Parathyroid adenoma (tissue), 2 donors: ENCODE measurements at regions not wholly inside any gene's neighbourhood (a gene's known extent, or its start where the extent isn't known, plus 50 kb on each side); places are given as distances from the start of the nearest gene placed in this dataset.
"Not testable (repeated sequence)": the region's sequence is repeated elsewhere in the genome, so short reads cannot be mapped to it uniquely, and the experiment has no call there.

Experiments
- H2AFZ ChIP-seq: fragments of 300-600 bp; sonication (generic); one replicate; pipeline ENCODE4 v1.7.0; 2017; ENCODE audit warnings: antibody characterized with exemption, mild to moderate bottlenecking
- H3K27ac ChIP-seq: fragments of 300-600 bp; sonication (generic); one replicate; pipeline ENCODE4 v1.7.0; 2017
- H3K27me3 ChIP-seq: fragments of 300-600 bp; sonication (generic); one replicate; pipeline ENCODE4 v1.7.0; 2017; ENCODE audit warnings: low read length; ENCODE audit not compliant: control insufficient read depth, insufficient read depth
- H3K36me3 ChIP-seq: fragments of 300-600 bp; sonication (generic); one replicate; pipeline ENCODE4 v1.7.0; 2017; ENCODE audit warnings: low read length; ENCODE audit not compliant: control insufficient read depth, insufficient read depth
- H3K4me1 ChIP-seq: fragments of 300-600 bp; sonication (generic); one replicate; pipeline ENCODE4 v1.7.0; 2017; ENCODE audit warnings: control low read depth
- H3K4me2 ChIP-seq: fragments of 300-600 bp; sonication (generic); one replicate; pipeline ENCODE4 v1.7.0; 2017; ENCODE audit warnings: low read length
- H3K4me3 ChIP-seq: fragments of 300-600 bp; sonication (generic); one replicate; pipeline ENCODE4 v1.7.0; 2017; ENCODE audit warnings: low read depth, low read length
- H3K79me2 ChIP-seq: fragments of 300-600 bp; sonication (generic); one replicate; pipeline ENCODE4 v1.7.0; 2017; ENCODE audit warnings: control low read depth
- H3K9ac ChIP-seq: fragments of 300-600 bp; sonication (generic); one replicate; pipeline ENCODE4 v1.7.0; 2017; ENCODE audit warnings: mild to moderate bottlenecking
- H3K9me3 ChIP-seq: fragments of 300-600 bp; sonication (generic); one replicate; pipeline ENCODE4 v1.7.0; 2017; ENCODE audit warnings: low read length; ENCODE audit not compliant: control insufficient read depth
- CTCF ChIP-seq: fragments of 300-600 bp; sonication (generic); IDR thresholded peaks from one replicate; pipeline ENCODE4 v1.7.0; 2017; ENCODE audit warnings: antibody characterized with exemption, mild to moderate bottlenecking
- donor health status: primary hyperparathyroidism.

GRCh38 chr4:56139241-56139827 lies 190.6 kb downstream of the CEP135 start:
- no peaks in the 10 kb centered on the region for H3K27me3 ChIP-seq
- H3K36me3 ChIP-seq = no peaks in the 10 kb centered on the region
- TF ChIP-seq CTCF = no peak
- no peak overlapping the region for H3K4me3 ChIP-seq
- peaks cover 23% of the 10 kb centered on the region for H3K4me1 ChIP-seq
- peak overlapping the region; percentile 42 for H2AFZ ChIP-seq
- H3K9me3 ChIP-seq = no peaks in the 10 kb centered on the region
- peak overlapping the region; percentile 9 for H3K4me2 ChIP-seq
- peak overlapping the region; percentile 91 for H3K27ac ChIP-seq
- no peaks in the 10 kb centered on the region for H3K79me2 ChIP-seq
- H3K9ac ChIP-seq = no peak overlapping the region

- H3K9ac ChIP-seq, H3K27me3 ChIP-seq, H3K4me3 ChIP-seq, H3K9me3 ChIP-seq, H3K36me3 ChIP-seq, H3K79me2 ChIP-seq, H2AFZ ChIP-seq: not testable (repeated sequence)
- peaks cover 31% of the 10 kb centered on the region for H3K4me1 ChIP-seq
- H3K27ac ChIP-seq = peak overlapping the region; percentile 89
- H3K4me2 ChIP-seq = peak overlapping the region; percentile 23
Observed at GRCh38 chr4:56134834-56135233, 186.1 kb downstream of the CEP135 start.

GRCh38 chr4:56134266-56134665 lies 185.5 kb downstream of the CEP135 start:
- Histone ChIP-seq H3K27me3 (no peaks in the 10 kb centered on the region), H3K79me2 (no peaks in the 10 kb centered on the region), H3K4me3 (no peak overlapping the region), H3K4me2 (peak overlapping the region; percentile 23), H3K36me3 (no peaks in the 10 kb centered on the region), H3K27ac (peak overlapping the region; percentile 89), H3K9me3 (no peaks in the 10 kb centered on the region), H3K4me1 (peaks cover 34% of the 10 kb centered on the region), H3K9ac (no peak overlapping the region), H2AFZ (no peak overlapping the region)
- TF ChIP-seq CTCF = no peak

GRCh38 chr4:56132835-56133234 lies 184.1 kb downstream of the CEP135 start:
- no peak overlapping the region for H3K4me2 ChIP-seq
- H3K27me3 ChIP-seq = no peaks in the 10 kb centered on the region
- H2AFZ ChIP-seq = peak overlapping the region; percentile 2
- peaks cover 25% of the 10 kb centered on the region for H3K4me1 ChIP-seq
- no peak overlapping the region for H3K4me3 ChIP-seq
- no peak for TF ChIP-seq CTCF
- peaks cover 2% of the 10 kb centered on the region for H3K79me2 ChIP-seq
- no peak overlapping the region for H3K9ac ChIP-seq
- no peaks in the 10 kb centered on the region for H3K9me3 ChIP-seq
- H3K36me3 ChIP-seq = no peaks in the 10 kb centered on the region
- peak overlapping the region; percentile 89 for H3K27ac ChIP-seq

- not testable (repeated sequence) for H3K9me3 ChIP-seq, H3K27me3 ChIP-seq, H3K9ac ChIP-seq, H3K79me2 ChIP-seq, H3K4me3 ChIP-seq, H3K36me3 ChIP-seq, H3K4me2 ChIP-seq
- H3K4me1 ChIP-seq = peaks cover 19% of the 10 kb centered on the region
- peak overlapping the region; percentile 89 for H3K27ac ChIP-seq
- H2AFZ ChIP-seq = peak overlapping the region; percentile 2
Observed at GRCh38 chr4:56132188-56132587, 183.4 kb downstream of the CEP135 start.

GRCh38 chr4:56130606-56131155 lies 181.9 kb downstream of the CEP135 start:
- H3K27me3 ChIP-seq = no peaks in the 10 kb centered on the region
- H3K4me3 ChIP-seq = no peak overlapping the region
- peaks cover 2% of the 10 kb centered on the region for H3K79me2 ChIP-seq
- peaks cover 18% of the 10 kb centered on the region for H3K4me1 ChIP-seq
- H3K36me3 ChIP-seq = no peaks in the 10 kb centered on the region
- TF ChIP-seq CTCF = no peak
- no peak overlapping the region for H2AFZ ChIP-seq
- no peaks in the 10 kb centered on the region for H3K9me3 ChIP-seq
- H3K9ac ChIP-seq = no peak overlapping the region
- H3K27ac ChIP-seq = peak overlapping the region; percentile 66
- no peak overlapping the region for H3K4me2 ChIP-seq
